ENCODE measurements at regions not wholly inside any gene's neighbourhood (a gene's known extent, or its start where the extent isn't known, plus 50 kb on each side); places are given as distances from the start of the nearest gene placed in this dataset.

DNA sequence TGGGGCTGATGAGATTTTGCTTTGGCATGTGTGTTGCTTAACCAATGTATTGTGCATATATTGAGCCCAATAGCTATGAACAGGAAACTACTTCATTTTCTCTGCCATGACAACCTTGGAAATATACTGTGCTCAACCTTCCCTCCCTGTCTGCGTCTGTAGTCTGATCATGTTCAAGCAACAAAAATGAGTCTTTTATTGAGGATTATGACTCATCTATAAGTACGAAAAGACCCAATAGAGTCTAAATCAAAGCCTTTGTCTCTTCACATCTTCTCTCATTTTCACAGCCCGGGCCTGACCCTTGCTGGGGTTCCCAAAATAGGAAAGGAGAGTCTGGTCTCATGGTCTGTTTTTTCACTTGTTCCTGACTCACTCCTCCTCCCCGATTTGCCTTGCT is 158.2 kb downstream of the CAND1 start:
- no peak for DNase-seq (ENCODE audit: low spot score)

GRCh38 chr12:67428431-67428830 is 159.3 kb downstream of the CAND1 start:
- no peak for DNase-seq (ENCODE audit: low spot score)

DNA sequence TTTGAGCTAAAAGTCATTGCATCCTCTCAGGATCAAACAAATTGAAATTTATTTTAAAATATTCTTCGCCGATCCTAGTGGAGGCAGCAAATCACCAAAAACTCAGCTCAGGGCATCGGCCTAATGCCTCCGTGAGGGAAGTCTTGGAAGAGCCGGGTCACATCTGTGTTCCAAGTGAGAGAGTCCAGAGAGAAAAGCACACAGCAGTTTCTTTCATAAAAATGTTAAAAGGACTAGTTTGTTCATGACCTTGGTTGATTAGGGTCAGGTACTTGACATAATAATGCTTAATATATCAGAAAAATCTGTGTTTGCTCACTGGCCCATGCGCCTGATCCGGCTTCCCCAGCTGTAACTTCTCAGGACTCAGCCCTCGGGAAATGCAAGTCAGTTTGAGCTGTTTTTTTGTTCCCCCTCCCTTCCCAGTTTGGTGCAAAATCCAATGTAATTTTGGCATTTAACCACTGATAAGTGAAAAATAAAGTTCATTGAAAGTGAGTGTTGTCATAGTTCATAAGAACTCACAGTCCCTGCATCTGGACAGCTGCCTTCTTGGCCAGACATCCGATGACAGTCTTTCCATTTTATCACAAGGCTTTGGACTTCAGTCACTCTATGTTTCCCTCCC is 161.7 kb downstream of the CAND1 start:
- DNase-seq (ENCODE audit: low spot score), result no peak

GRCh38 chr12:67431411-67432020 is 162.4 kb downstream of the CAND1 start:
- DNase-seq (ENCODE audit: low spot score), result no peak

DNA sequence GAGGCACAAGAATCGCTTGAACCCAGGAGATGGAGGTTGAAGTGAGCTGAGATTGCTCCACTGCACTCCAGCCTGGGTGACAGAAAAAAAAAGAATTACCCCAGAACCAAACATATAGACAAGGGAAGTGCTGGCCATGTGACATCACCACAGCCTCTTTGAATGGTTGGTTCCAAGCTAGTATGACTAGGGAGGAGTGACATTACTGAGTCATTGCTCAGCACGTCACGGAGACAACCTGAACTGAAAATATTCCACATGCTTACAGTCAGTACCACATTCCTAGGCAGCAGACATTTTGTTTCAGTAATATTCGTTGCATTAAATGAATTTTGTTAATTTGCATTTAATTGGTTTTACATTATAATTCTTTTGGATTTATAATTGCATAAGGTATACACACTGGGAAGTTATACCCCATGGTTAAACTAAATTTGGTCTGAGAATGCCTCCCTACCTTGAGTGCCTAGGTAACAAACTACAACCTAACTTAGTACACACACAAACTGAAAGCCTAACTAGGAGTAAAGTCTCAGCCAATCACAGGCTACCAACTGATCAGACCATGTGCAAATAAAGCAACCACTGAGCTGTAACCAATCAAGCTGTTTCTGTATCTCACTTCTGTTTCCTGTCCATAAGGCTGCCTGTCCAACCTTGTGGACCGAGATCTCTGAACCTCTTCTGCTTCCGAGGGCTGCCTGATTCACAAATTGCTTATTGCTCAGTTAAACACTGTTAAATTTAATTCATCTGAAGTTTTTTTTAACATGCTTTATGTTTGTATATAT is 164.4 kb downstream of the CAND1 start:
- no peak for DNase-seq (ENCODE audit: low spot score)

DNA sequence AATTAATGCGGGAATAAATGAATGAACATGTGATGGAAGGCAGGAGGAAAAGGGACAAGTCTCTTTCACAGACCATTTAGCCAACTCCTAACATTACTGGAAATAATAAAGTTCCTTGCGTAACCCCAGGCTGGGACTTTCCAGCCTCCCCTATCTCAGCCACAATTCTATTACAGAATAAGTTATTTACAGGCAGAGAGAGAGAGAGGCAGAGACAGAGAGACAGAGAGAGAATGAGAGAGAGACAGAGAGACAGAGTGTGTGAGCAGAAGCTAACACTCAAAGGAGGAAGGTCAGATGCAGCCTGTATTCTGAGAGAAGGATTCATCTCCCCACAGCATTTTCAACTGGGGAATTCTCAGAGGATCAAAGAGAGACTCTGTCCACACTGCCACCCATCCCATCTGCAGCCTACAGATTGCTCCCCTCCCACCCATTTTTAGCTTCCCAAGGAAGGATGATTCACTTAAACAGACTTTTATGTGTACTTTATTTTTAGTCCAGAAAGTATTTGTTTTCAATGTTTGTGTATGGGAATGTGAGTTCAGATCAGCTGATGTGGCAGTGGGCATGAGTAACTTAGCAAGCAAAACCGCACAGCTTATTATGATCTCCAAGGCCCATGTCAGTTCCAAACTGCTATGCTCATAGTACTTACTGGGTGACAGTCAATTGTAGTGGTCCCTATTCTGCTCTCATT is 165.7 kb downstream of the CAND1 start:
- no peak for DNase-seq (ENCODE audit: low spot score)

- no peak for DNase-seq (ENCODE audit: low spot score)
These were observed 167.1 kb downstream of the CAND1 start for GRCh38 chr12:67436230-67436629.

DNA sequence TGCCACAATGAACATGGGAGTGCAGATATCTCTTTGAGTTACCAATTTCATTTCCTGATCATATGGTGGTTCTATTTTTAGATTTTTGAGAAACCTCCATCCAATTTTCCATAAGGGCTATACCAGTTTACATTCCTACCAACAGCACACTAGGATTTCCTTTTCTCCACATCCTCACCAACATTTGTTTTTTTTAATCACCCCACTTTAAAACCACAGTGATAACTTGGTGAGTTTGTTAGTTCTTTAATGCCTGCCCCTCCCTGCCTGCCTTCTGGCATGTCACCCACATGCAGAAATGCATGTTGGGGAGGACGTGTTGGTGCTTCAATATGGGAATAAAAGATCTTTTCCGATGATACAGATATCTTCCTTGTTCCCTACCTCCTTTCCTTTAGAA is 167.9 kb downstream of the CAND1 start:
- no peak for DNase-seq (ENCODE audit: low spot score)

GRCh38 chr12:67439611-67440010 is 170.5 kb downstream of the CAND1 start:
- no peak for DNase-seq (ENCODE audit: low spot score)

GRCh38 chr12:67441736-67442346 is 172.7 kb downstream of the CAND1 start:
- DNase-seq (ENCODE audit: low spot score), result peak; percentile 12

- no peak for DNase-seq (ENCODE audit: low spot score)
These were observed 173.2 kb downstream of the CAND1 start for GRCh38 chr12:67442347-67442841.

DNA sequence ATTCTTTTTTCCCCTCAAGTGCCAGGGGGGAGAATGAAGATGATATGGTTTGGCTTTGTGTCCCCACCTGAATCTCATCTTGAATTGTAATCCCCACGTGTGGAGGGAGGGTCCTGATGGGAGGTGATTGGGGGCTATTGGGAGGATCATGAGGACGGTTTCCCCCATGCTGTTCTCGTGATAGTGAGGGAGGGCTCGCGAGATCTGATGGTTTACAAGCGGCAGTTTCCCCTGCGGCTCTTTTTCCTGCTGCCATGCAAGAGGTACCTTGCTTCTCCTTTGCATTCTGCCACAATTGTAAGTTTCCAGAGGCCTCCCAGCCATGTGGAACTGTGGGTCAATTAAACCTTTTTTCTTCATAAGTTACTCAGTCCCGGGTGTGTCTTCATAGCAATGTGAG is 173.7 kb downstream of the CAND1 start:
- DNase-seq (ENCODE audit: low spot score), result no peak

- DNase-seq (ENCODE audit: low spot score), result no peak
These were observed 175.4 kb downstream of the CAND1 start for GRCh38 chr12:67444542-67444941.

- no peak for DNase-seq (ENCODE audit: low spot score)
These were observed 177.6 kb downstream of the CAND1 start for GRCh38 chr12:67446716-67447115.

GRCh38 chr12:67447180-67447579 is 178.0 kb downstream of the CAND1 start:
- no peak for DNase-seq (ENCODE audit: low spot score)

GRCh38 chr12:67449591-67450052 is 180.5 kb downstream of the CAND1 start:
- DNase-seq (ENCODE audit: low spot score), result no peak

- DNase-seq (ENCODE audit: low spot score), result no peak
These were observed 181.3 kb downstream of the CAND1 start for GRCh38 chr12:67450441-67450840.

DNA sequence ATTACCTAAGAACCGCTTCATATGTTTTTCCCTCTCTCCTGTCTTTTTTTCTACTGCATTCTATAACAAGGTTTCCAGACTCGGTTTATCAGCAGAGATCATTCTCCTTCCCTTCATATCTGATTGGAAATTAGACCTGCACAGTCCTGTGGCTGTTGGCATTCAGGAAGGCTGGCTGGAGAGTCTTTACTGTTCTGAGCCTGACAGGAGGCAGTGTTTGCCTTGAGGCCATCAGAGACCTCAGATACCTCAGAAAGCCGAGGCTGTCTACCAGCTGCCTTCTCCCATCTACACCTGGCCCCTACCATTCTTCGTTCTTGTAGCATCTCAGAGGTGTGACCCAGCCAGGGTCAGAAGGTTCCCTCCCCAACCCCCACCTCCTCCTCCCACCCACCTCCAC is 182.0 kb downstream of the CAND1 start:
- no peak for DNase-seq (ENCODE audit: low spot score)

DNA sequence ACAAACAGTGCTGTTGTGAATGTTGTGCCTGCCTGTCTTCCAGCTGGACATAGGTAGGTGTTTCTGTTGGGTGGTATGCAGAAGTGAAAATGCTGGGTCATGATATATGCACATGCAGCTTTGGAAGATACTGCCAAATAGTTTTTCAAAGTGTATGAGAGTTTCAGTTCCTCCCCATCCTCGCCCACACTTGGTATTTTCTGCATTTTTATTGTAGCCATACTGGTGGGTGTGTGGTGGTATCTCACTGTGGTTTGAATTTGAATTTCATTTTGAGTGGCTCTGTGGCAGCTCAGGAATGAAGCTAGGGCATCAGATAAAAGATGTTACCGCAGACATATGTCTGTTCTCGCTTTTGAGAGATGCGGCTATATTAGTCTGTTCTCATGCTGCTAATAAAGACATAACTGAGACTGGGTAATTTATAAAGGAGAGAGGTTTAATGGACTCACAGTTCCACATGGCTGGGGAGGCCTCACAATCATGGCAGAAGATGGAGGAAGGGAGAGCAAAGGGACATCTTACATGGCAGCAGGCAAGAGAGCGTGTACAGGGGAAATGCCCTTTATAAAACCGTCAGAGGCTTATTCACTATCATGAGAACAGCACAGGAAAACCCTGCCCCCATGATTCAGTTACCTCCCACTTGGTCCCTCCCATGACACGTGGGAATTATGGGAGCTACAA is 183.1 kb downstream of the CAND1 start:
- DNase-seq (ENCODE audit: low spot score), result no peak

- DNase-seq (ENCODE audit: low spot score), result no peak
These were observed 184.0 kb downstream of the CAND1 start for GRCh38 chr12:67453191-67453590.

DNA sequence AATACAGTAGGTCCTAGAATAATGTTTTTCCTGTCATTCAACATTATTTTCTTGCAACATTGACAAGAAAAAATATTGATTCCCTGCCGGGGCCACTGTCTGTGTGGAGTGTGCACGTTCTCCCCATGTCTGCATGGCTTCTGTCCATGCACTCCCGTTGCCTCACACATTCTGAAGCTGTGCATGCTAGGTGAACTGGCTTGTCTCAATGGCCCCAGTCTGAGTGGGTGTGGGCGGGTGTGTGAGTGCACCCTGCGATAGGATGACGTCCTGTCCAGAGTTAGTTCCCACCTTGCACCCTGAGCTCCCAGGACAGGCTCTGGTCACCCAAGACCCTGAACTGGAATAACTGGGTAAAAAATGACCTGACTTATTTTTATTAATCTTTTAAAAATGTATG is 186.1 kb downstream of the CAND1 start:
- DNase-seq (ENCODE audit: low spot score), result no peak
